ENCODE measurements at regions not wholly inside any gene's neighbourhood (a gene's known extent, or its start where the extent isn't known, plus 50 kb on each side); places are given as distances from the start of the nearest gene placed in this dataset.

- TF ChIP-seq CBX5 (IDR thresholded peaks at IDR 0.05; ENCODE audit: low read depth, low read length) (no peak), EGR1 (IDR thresholded peaks at IDR 0.05; ENCODE audit: borderline replicate concordance, low read depth, low read length) (no peak)
- POLR2A ChIA-PET (ENCODE audit: partially characterized antibody): no interaction called here
- no peak overlapping the region for H2AFZ ChIP-seq (ENCODE audit: low read length)
- H4K8ac ChIP-seq (ENCODE audit: extremely low read depth, insufficient read depth, low read length): no peak overlapping the region
- no peaks in the 10 kb centered on the region; a peak in 1 of 7 replicates for H3K4me1 ChIP-seq (replicated peaks in 1 of 4; ENCODE audit: control insufficient read depth in 3 of 4, insufficient read depth in 4 of 4, low read length in 3 of 4)
- H2BK120ac ChIP-seq (replicated peaks; ENCODE audit: low read depth, low read length): no peak overlapping the region
- H3K56ac ChIP-seq (replicated peaks; ENCODE audit: insufficient read length, low read depth, low read length): no peak overlapping the region
- H2BK12ac ChIP-seq (ENCODE audit: low read depth, low read length): no peak overlapping the region
- DNase-seq (ENCODE audit: low read depth in 1 of 2, low spot score in 2 of 2) (no peak), FAIRE-seq (no peak)
- no peak overlapping the region for H3K4me2 ChIP-seq (ENCODE audit: insufficient read depth in 1 of 2, low read depth in 2 of 2, low read length in 2 of 2)
- H3K4me3 ChIP-seq (ENCODE audit: extremely low read depth in 1 of 4, insufficient read depth in 2 of 4, low read depth in 3 of 4, low read length in 4 of 4): no peak overlapping the region
- H3K79me1 ChIP-seq (ENCODE audit: low read depth, low read length): no peaks in the 10 kb centered on the region
- H3K18ac ChIP-seq (ENCODE audit: extremely low read depth, low read length): no peak overlapping the region
- H3K23ac ChIP-seq (ENCODE audit: insufficient read length): no peak overlapping the region
- WGBS, 2 experiments (ENCODE audit: extremely low coverage in 1 of 2, insufficient coverage in 1 of 2, insufficient read length in 1 of 2, insufficient replicate concordance in 2 of 2, low coverage in 1 of 2, low lambda C conversion rate in 2 of 2, missing lambda C conversion rate in 1 of 2): 96% methylated on average over 2 of the region's 2 CpGs; no CpG with 5 or more reads in 1 of the 2 experiments
- H3K14ac ChIP-seq (ENCODE audit: insufficient read length): no peak overlapping the region
- no peaks in the 10 kb centered on the region for H3K79me2 ChIP-seq (ENCODE audit: control insufficient read depth in 1 of 2, insufficient read depth in 2 of 2, low read length in 2 of 2)
- no peaks in the 10 kb centered on the region for H3K36me3 ChIP-seq (ENCODE audit: control insufficient read depth in 2 of 4, insufficient read depth in 4 of 4, low read length in 3 of 4)
- H3K9me3 ChIP-seq (ENCODE audit: insufficient read depth in 2 of 2, low read depth in 1 of 2, low read length in 1 of 2): no peaks in the 10 kb centered on the region
- no peak overlapping the region for H3K9ac ChIP-seq (replicated peaks in 1 of 4; ENCODE audit: extremely low read depth in 1 of 4, low read depth in 3 of 4, low read length in 3 of 4)
- no peak overlapping the region for H2AK5ac ChIP-seq (ENCODE audit: low read depth, low read length)
- CTCF ChIA-PET (ENCODE audit: partially characterized antibody): interaction anchor here (0.8 kb wide), 1 partner anchor 191 kb away, joined by 3 read pairs; no protein-coding TSS in a partner anchor
- H3K27ac ChIP-seq (ENCODE audit: low read depth, low read length): no peak overlapping the region
- no peak overlapping the region for H2BK5ac ChIP-seq (ENCODE audit: low read depth, low read length)
- no peak overlapping the region for H2BK15ac ChIP-seq (ENCODE audit: low read length)
- H4K91ac ChIP-seq (replicated peaks; ENCODE audit: insufficient read length, low read length): no peak overlapping the region
- no peak overlapping the region for H4K5ac ChIP-seq (ENCODE audit: insufficient read length, low read depth, low read length)
- no peaks in the 10 kb centered on the region; the same call in 1 of the 2 replicates for H3K23me2 ChIP-seq (ENCODE audit: low read depth, low read length)
- no peak overlapping the region for H2BK20ac ChIP-seq (ENCODE audit: low read length)
- H4K20me1 ChIP-seq (replicated peaks in 1 of 2; ENCODE audit: control insufficient read depth in 1 of 2, insufficient read depth in 2 of 2, low read length in 2 of 2): no peaks in the 10 kb centered on the region
- H3K27me3 ChIP-seq (replicated peaks in 1 of 4; ENCODE audit: control insufficient read depth in 3 of 4, extremely low read depth in 1 of 4, insufficient read depth in 3 of 4, low read length in 3 of 4): no peaks in the 10 kb centered on the region
- H3K4ac ChIP-seq (replicated peaks; ENCODE audit: insufficient read length, low read depth, low read length): no peak overlapping the region
Observed at GRCh38 chr3:40911264-40911663, 288.0 kb upstream of the CTNNB1 start.
